ENCODE measurements at regions not wholly inside any gene's neighbourhood (a gene's known extent, or its start where the extent isn't known, plus 50 kb on each side); places are given as distances from the start of the nearest gene placed in this dataset.

GRCh38 chr13:75160984-75161383, 321.0 kb downstream of the TBC1D4 start:
- DNase-seq (ENCODE audit: low read depth, low spot score), result no peak
- H3K79me2 ChIP-seq (ENCODE audit: control insufficient read depth, insufficient read depth, low read length), result no peaks in the 10 kb centered on the region
- in situ Hi-C loops (cut with MboI), result no loop called here
- no peaks in the 10 kb centered on the region for H3K4me1 ChIP-seq (ENCODE audit: control insufficient read depth, insufficient read depth, low read length)
- H4K20me1 ChIP-seq (ENCODE audit: control insufficient read depth, insufficient read depth), result no peaks in the 10 kb centered on the region
- no peaks in the 10 kb centered on the region for H3K9me3 ChIP-seq (replicated peaks; ENCODE audit: control insufficient read depth, insufficient read depth, low read length)
- no peak overlapping the region for H2AFZ ChIP-seq (ENCODE audit: control insufficient read depth, low read depth, low read length)
- no peak overlapping the region for H3K4me2 ChIP-seq (ENCODE audit: control insufficient read depth, insufficient read depth)
- ChIA-PET SMC1A (ENCODE audit: uncharacterized antibody, unreplicated experiment) (no interaction called here), POLR2A (no interaction called here), RAD21 (ENCODE audit: unreplicated experiment) (no interaction called here), CTCF (no interaction called here)
- no TSS peak for BruUV-seq (replicated peaks)
- H3K27me3 ChIP-seq (replicated peaks in 1 of 2; ENCODE audit: control insufficient read depth in 2 of 2, insufficient read depth in 2 of 2, low read length in 1 of 2), result no peaks in the 10 kb centered on the region; a peak in 1 of 4 replicates
- no peak for ATAC-seq
- TF ChIP-seq ZNF207 (IDR thresholded peaks at IDR 0.05; ENCODE audit: borderline replicate concordance) (no peak), MTA3 (IDR thresholded peaks at IDR 0.05; ENCODE audit: borderline replicate concordance, low read length) (no peak), CBX5 (IDR thresholded peaks at IDR 0.05; ENCODE audit: low read depth) (no peak), BACH1 (IDR thresholded peaks at IDR 0.05; ENCODE audit: borderline replicate concordance) (no peak), RAD21 (IDR thresholded peaks at IDR 0.05; ENCODE audit: insufficient read depth, low read depth, low read length) (no peak)
- H3K36me3 ChIP-seq (ENCODE audit: control insufficient read depth in 2 of 2, insufficient read depth in 2 of 2, low read length in 1 of 2), result no peaks in the 10 kb centered on the region
- 0% methylated on average over 1 of the region's 1 CpG for WGBS (ENCODE audit: insufficient coverage, insufficient replicate concordance, low lambda C conversion rate, missing lambda C conversion rate)
- no peak for FAIRE-seq
- H3K4me3 ChIP-seq, result no peak overlapping the region
- intact Hi-C loops (cut with micrococcal nuclease; ENCODE audit: unreplicated experiment), result no loop called here
- no peak overlapping the region for H3K27ac ChIP-seq (ENCODE audit: control insufficient read depth, insufficient read depth)
- H3K9ac ChIP-seq (ENCODE audit: control insufficient read depth, insufficient read depth, low read length), result no peak overlapping the region

GRCh38 chr13:75154331-75154730, 327.6 kb downstream of the TBC1D4 start:
- no peak overlapping the region for H2AFZ ChIP-seq (ENCODE audit: control insufficient read depth, low read depth, low read length)
- no peaks in the 10 kb centered on the region for H3K9me3 ChIP-seq (replicated peaks; ENCODE audit: control insufficient read depth, insufficient read depth, low read length)
- no peak for DNase-seq (ENCODE audit: low read depth, low spot score)
- H3K27me3 ChIP-seq (replicated peaks in 1 of 2; ENCODE audit: control insufficient read depth in 2 of 2, insufficient read depth in 2 of 2, low read length in 1 of 2), result no peaks in the 10 kb centered on the region
- in situ Hi-C loops (cut with MboI), result no loop called here
- BruUV-seq (replicated peaks), result no TSS peak
- ATAC-seq, result no peak
- no peaks in the 10 kb centered on the region for H3K79me2 ChIP-seq (ENCODE audit: control insufficient read depth, insufficient read depth, low read length)
- H3K4me1 ChIP-seq (ENCODE audit: control insufficient read depth, insufficient read depth, low read length), result no peaks in the 10 kb centered on the region
- no peak overlapping the region for H3K27ac ChIP-seq (ENCODE audit: control insufficient read depth, insufficient read depth)
- CTCF ChIA-PET, result interaction anchor here (1.1 kb wide), 1 partner anchor 66 kb away, joined by 4 read pairs; no protein-coding TSS in a partner anchor
- POLR2A ChIA-PET, result interaction anchor here (0.6 kb wide), 1 partner anchor 77 kb away, joined by 3 read pairs; no protein-coding TSS in a partner anchor
- 2% methylated on average over 4 of the region's 4 CpGs for WGBS (ENCODE audit: insufficient coverage, insufficient replicate concordance, low lambda C conversion rate, missing lambda C conversion rate)
- SMC1A ChIA-PET (ENCODE audit: uncharacterized antibody, unreplicated experiment), result interaction anchor here (0.9 kb wide), 1 partner anchor 18 kb away, joined by 3 read pairs; no protein-coding TSS in a partner anchor
- H4K20me1 ChIP-seq (ENCODE audit: control insufficient read depth, insufficient read depth), result no peaks in the 10 kb centered on the region
- H3K9ac ChIP-seq (ENCODE audit: control insufficient read depth, insufficient read depth, low read length), result no peak overlapping the region
- intact Hi-C loops (cut with micrococcal nuclease; ENCODE audit: unreplicated experiment), result no loop called here
- H3K36me3 ChIP-seq (ENCODE audit: control insufficient read depth in 2 of 2, insufficient read depth in 2 of 2, low read length in 1 of 2), result no peaks in the 10 kb centered on the region
- no peak overlapping the region for H3K4me2 ChIP-seq (ENCODE audit: control insufficient read depth, insufficient read depth)
- H3K4me3 ChIP-seq, result no peak overlapping the region
- no peak for FAIRE-seq
- RAD21 ChIA-PET (ENCODE audit: unreplicated experiment), result no interaction called here
- no peak for TF ChIP-seq EED (IDR thresholded peaks at IDR 0.05; ENCODE audit: low read depth)
- no peak for TF ChIP-seq TCF3 (IDR thresholded peaks at IDR 0.05; ENCODE audit: borderline replicate concordance, insufficient read depth, low read depth, low read length)
- TF ChIP-seq ZNF274 (IDR thresholded peaks at IDR 0.05; ENCODE audit: insufficient read depth, insufficient read length), result no peak
- TF ChIP-seq SREBF2 (IDR thresholded peaks at IDR 0.05; ENCODE audit: low read length), result no peak
- no peak for TF ChIP-seq SPI1 (IDR thresholded peaks at IDR 0.05; ENCODE audit: borderline replicate concordance, insufficient read depth, low read depth, low read length)
- TF ChIP-seq PBX3 (IDR thresholded peaks at IDR 0.05; ENCODE audit: insufficient replicate concordance, low read depth, low read length), result no peak
- TF ChIP-seq CEBPB (IDR thresholded peaks at IDR 0.05; ENCODE audit: borderline replicate concordance in 1 of 2, low read depth in 2 of 2, low read length in 2 of 2), result no peak
- TF ChIP-seq ZNF384 (IDR thresholded peaks at IDR 0.05; ENCODE audit: borderline replicate concordance, low read depth, low read length), result no peak
- TF ChIP-seq CREB1 (IDR thresholded peaks at IDR 0.05; ENCODE audit: low read depth), result no peak
- TF ChIP-seq IKZF1 (conservative IDR thresholded peaks at IDR 0.05), result no peak
- TF ChIP-seq EP300 (IDR thresholded peaks at IDR 0.05; ENCODE audit: borderline replicate concordance in 1 of 2, control insufficient read depth in 1 of 2, low read depth in 2 of 2, low read length in 2 of 2), result no peak
- no peak for TF ChIP-seq MTA3 (IDR thresholded peaks at IDR 0.05; ENCODE audit: borderline replicate concordance, low read length)
- no peak for TF ChIP-seq HDGF (IDR thresholded peaks at IDR 0.05)
- no peak for TF ChIP-seq JUNB (IDR thresholded peaks at IDR 0.05)
- TF ChIP-seq SMARCA5 (IDR thresholded peaks at IDR 0.05), result no peak
- no peak for TF ChIP-seq MEF2B (IDR thresholded peaks at IDR 0.05; ENCODE audit: partially characterized antibody, poor library complexity, severe bottlenecking)
